Neutrophil (primary cell): ENCODE measurements at regions not wholly inside any gene's neighbourhood (a gene's known extent, or its start where the extent isn't known, plus 50 kb on each side); places are given as distances from the start of the nearest gene placed in this dataset.

Source experiments
- H3K27ac ChIP-seq: fragments of 200-600 bp; sonication (generic); 2 replicates; pipeline ENCODE4 v1.5.1; 2016; ENCODE audit warnings: mild to moderate bottlenecking, moderate library complexity
- H3K27me3 ChIP-seq: fragments of 200-600 bp; sonication (generic); 2 replicates; pipeline ENCODE4 v1.6.0; 2016; ENCODE audit warnings: mild to moderate bottlenecking
- H3K36me3 ChIP-seq: fragments of 200-600 bp; sonication (generic); 2 replicates; pipeline ENCODE4 v1.5.1; 2017
- H3K4me1 ChIP-seq, 2 experiments: fragments of 200-600 bp in 1 of 2; sonication (generic) in 1 of 2; 1 replicate in 1 of 2; 2 replicates in 1 of 2; pipeline versions ENCODE4 v1.5.1 to v1.6.1; 2013 to 2016; ENCODE audit warnings: low read depth in 1 of 2, low read length in 1 of 2, mild to moderate bottlenecking in 1 of 2, moderate library complexity in 1 of 2; ENCODE audit not compliant: control insufficient read depth in 1 of 2, insufficient read depth in 1 of 2
- H3K4me3 ChIP-seq, 2 experiments: fragments of 200-600 bp in 1 of 2; sonication (generic) in 1 of 2; 1 replicate in 1 of 2; 2 replicates in 1 of 2; pipeline ENCODE4 v1.5.1; 2013 to 2016; ENCODE audit warnings: low read depth in 1 of 2, low read length in 1 of 2, mild to moderate bottlenecking in 1 of 2, moderate library complexity in 1 of 2
- H3K9me3 ChIP-seq: fragments of 200-600 bp; sonication (generic); 2 replicates; pipeline ENCODE4 v1.5.1; 2016
- CTCF ChIP-seq: fragments of 200-600 bp; sonication (generic); IDR thresholded peaks from 2 replicates; pipeline ENCODE4 v1.5.1; 2016; ENCODE audit warnings: antibody characterized with exemption

- H3K9me3 ChIP-seq: no peaks in the 10 kb centered on the region
- H3K27ac ChIP-seq: no peak overlapping the region
- H3K27me3 ChIP-seq: no peaks in the 10 kb centered on the region
- no peaks in the 10 kb centered on the region for H3K36me3 ChIP-seq
- no peak for TF ChIP-seq CTCF
- no peak overlapping the region for H3K4me3 ChIP-seq
- H3K4me1 ChIP-seq: no peaks in the 10 kb centered on the region
Measured at GRCh38 chr5:67702008-67702407, 505.4 kb upstream of the CD180 start.

DNA sequence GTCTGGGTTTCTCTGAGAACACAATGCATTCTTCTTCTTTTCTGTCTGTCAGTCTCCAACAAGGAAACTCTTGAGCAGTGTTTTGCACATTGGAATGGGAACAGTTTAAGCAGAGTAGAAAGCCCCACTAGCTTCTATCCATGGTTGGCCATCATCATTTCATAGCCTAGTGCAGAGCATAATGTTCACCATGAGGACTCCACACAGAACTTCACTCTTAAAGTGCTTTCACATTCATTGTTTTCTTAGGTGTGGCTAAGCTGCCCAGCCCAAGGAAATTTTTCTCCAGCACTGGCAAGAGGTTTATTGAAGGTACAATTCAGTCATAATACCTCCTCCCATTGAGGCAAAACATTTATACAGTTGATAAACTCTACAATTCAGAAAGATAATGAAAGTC, 503.0 kb upstream of the CD180 start:
- no peaks in the 10 kb centered on the region for H3K27me3 ChIP-seq
- no peaks in the 10 kb centered on the region for H3K36me3 ChIP-seq
- H3K4me1 ChIP-seq: no peaks in the 10 kb centered on the region
- no peaks in the 10 kb centered on the region for H3K9me3 ChIP-seq
- no peak overlapping the region for H3K27ac ChIP-seq
- no peak for TF ChIP-seq CTCF
- no peak overlapping the region for H3K4me3 ChIP-seq

- TF ChIP-seq CTCF: no peak
- no peaks in the 10 kb centered on the region for H3K9me3 ChIP-seq
- no peaks in the 10 kb centered on the region for H3K36me3 ChIP-seq
- H3K4me3 ChIP-seq: no peak overlapping the region
- no peaks in the 10 kb centered on the region for H3K27me3 ChIP-seq
- H3K4me1 ChIP-seq: no peaks in the 10 kb centered on the region
- no peak overlapping the region for H3K27ac ChIP-seq
Measured at GRCh38 chr5:67696446-67696845, 499.8 kb upstream of the CD180 start.

DNA sequence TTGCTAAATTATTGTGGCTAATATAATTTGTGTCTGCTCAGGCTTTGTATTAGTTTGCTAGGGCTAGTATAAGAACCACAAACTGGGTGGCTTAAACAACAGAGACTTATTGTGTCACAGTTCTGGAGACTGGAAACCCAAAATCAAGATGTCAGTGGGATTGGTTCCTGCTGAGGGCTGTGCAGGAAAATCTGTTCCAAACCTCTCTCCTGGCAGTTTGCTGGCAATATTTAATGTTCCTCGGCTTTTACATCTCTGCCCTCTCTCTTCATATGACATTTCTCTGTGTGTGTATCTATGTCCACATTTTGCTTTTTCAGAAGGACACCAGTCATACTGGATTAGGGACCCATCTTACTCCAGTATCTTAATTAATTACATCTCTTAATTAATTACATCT, 498.8 kb upstream of the CD180 start:
- Histone ChIP-seq H3K4me1 (no peaks in the 10 kb centered on the region), H3K36me3 (no peaks in the 10 kb centered on the region), H3K9me3 (no peaks in the 10 kb centered on the region), H3K27ac (no peak overlapping the region), H3K27me3 (no peaks in the 10 kb centered on the region), H3K4me3 (no peak overlapping the region)
- TF ChIP-seq CTCF: no peak

GRCh38 chr5:67694810-67695191, 498.2 kb upstream of the CD180 start:
- Histone ChIP-seq H3K27me3 (no peaks in the 10 kb centered on the region), H3K36me3 (no peaks in the 10 kb centered on the region), H3K27ac (no peak overlapping the region), H3K9me3 (no peaks in the 10 kb centered on the region), H3K4me3 (no peak overlapping the region), H3K4me1 (no peaks in the 10 kb centered on the region)
- TF ChIP-seq CTCF: no peak
